HEK293 (cell line): ENCODE measurements at regions not wholly inside any gene's neighbourhood (a gene's known extent, or its start where the extent isn't known, plus 50 kb on each side); places are given as distances from the start of the nearest gene placed in this dataset.

Experiments
- ZNF138 ChIP-seq: fragments of 450-650 bp; formaldehyde crosslinking; IDR thresholded peaks from 2 replicates; pipeline ENCODE4 v1.5.1; 2016; ENCODE audit warnings: missing biosample characterization, missing genetic modification characterization, borderline replicate concordance
- ZNF146 ChIP-seq: fragments of 450-650 bp; formaldehyde crosslinking; IDR thresholded peaks from 2 replicates; pipeline ENCODE4 v1.5.1; 2016; ENCODE audit warnings: missing biosample characterization, missing genetic modification characterization
- ZNF211 ChIP-seq: fragments of 450-650 bp; formaldehyde crosslinking; IDR thresholded peaks from 2 replicates; pipeline ENCODE4 v1.5.1; 2016; ENCODE audit warnings: low read depth, missing biosample characterization, missing genetic modification characterization
- ZSCAN23 ChIP-seq: fragments of 450-650 bp; formaldehyde crosslinking; IDR thresholded peaks from 2 replicates; pipeline ENCODE4 v1.5.1; 2016; ENCODE audit warnings: missing biosample characterization, missing genetic modification characterization
- TF ChIP-seq, protein P1 (sequence below): fragments of 450-650 bp; formaldehyde crosslinking; IDR thresholded peaks from 2 replicates; pipeline ENCODE4 v1.5.1; 2016; ENCODE audit warnings: missing biosample characterization, missing genetic modification characterization
- TF ChIP-seq, protein P2 (sequence below): fragments of 450-650 bp; formaldehyde crosslinking; IDR thresholded peaks from 2 replicates; pipeline ENCODE4 v1.5.1; 2016; ENCODE audit warnings: missing biosample characterization, missing genetic modification characterization, low read depth

DNA sequence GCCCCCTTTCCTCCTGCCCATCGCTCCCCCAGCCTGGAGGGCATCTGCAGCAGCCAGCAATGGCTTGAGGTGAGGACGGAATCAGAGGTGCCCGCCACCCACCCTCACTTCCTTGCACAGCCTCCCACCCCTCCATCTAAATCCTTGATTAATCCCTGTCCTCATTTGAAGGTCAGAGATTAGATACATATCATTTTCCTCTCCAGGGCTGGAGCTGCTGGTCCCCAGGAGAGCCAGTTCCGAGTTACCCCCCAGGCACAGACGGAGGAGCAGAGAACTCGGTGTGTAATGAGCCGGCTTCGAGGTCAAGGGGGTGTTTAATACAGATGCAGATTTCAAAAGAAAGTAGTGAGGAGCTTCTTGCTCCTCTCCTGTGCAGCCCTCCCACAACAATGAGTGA, 542.1 kb downstream of the MN1 start:
- TF ChIP-seq, protein P1, sequence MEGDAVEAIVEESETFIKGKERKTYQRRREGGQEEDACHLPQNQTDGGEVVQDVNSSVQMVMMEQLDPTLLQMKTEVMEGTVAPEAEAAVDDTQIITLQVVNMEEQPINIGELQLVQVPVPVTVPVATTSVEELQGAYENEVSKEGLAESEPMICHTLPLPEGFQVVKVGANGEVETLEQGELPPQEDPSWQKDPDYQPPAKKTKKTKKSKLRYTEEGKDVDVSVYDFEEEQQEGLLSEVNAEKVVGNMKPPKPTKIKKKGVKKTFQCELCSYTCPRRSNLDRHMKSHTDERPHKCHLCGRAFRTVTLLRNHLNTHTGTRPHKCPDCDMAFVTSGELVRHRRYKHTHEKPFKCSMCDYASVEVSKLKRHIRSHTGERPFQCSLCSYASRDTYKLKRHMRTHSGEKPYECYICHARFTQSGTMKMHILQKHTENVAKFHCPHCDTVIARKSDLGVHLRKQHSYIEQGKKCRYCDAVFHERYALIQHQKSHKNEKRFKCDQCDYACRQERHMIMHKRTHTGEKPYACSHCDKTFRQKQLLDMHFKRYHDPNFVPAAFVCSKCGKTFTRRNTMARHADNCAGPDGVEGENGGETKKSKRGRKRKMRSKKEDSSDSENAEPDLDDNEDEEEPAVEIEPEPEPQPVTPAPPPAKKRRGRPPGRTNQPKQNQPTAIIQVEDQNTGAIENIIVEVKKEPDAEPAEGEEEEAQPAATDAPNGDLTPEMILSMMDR (tag by site-specific recombination) = no peak
- no peak for TF ChIP-seq ZNF211 (tag by site-specific recombination)
- no peak for TF ChIP-seq ZSCAN23
- TF ChIP-seq ZNF138 (tag by site-specific recombination) = no peak
- no peak for TF ChIP-seq ZNF146 (tag by site-specific recombination)
- TF ChIP-seq, protein P2, sequence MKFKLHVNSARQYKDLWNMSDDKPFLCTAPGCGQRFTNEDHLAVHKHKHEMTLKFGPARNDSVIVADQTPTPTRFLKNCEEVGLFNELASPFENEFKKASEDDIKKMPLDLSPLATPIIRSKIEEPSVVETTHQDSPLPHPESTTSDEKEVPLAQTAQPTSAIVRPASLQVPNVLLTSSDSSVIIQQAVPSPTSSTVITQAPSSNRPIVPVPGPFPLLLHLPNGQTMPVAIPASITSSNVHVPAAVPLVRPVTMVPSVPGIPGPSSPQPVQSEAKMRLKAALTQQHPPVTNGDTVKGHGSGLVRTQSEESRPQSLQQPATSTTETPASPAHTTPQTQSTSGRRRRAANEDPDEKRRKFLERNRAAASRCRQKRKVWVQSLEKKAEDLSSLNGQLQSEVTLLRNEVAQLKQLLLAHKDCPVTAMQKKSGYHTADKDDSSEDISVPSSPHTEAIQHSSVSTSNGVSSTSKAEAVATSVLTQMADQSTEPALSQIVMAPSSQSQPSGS = no peak
